ENCODE measurements at regions not wholly inside any gene's neighbourhood (a gene's known extent, or its start where the extent isn't known, plus 50 kb on each side); places are given as distances from the start of the nearest gene placed in this dataset.

DNA sequence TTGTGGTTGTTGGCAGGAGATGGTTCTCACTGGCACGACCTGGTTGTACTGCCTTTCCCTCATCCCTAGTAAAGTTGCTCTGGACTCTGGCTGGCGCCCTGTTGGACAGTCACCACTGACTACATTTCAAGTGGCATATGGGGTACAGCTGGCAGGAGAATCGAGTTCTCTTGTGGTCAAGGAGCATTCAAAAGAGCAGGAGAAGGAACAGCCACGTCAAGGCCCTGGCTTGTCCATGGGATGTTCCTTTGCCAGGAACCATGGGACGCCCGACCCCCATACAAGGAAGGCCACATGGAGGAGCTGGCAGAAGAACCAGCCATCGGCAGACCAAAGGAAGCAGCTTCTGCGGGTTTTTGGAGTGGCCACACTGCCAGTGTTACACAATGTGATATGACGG is 87.0 kb upstream of the SLC25A13 start:
- no peak for TF ChIP-seq TAF1 (IDR thresholded peaks at IDR 0.05; ENCODE audit: low read depth, low read length)
- TF ChIP-seq PAX5 (IDR thresholded peaks at IDR 0.05; ENCODE audit: insufficient read depth, low read length, severe bottlenecking): no peak
- no peak for TF ChIP-seq POLR2AphosphoS5 (IDR thresholded peaks at IDR 0.05; ENCODE audit: low read depth, low read length)
- TF ChIP-seq POU2F2 (IDR thresholded peaks at IDR 0.05; ENCODE audit: low read depth, low read length): no peak
- TF ChIP-seq SPI1 (IDR thresholded peaks at IDR 0.05; ENCODE audit: low read depth, low read length): no peak
- TF ChIP-seq POLR2A (IDR thresholded peaks at IDR 0.05; ENCODE audit: low read depth, low read length): no peak
- no peak for FAIRE-seq
- DNase-seq (ENCODE audit: insufficient read length, low spot score): no peak

GRCh38 chr7:96407427-96407826 is 85.5 kb upstream of the SLC25A13 start:
- FAIRE-seq: no peak
- TF ChIP-seq TAF1 (IDR thresholded peaks at IDR 0.05; ENCODE audit: low read depth, low read length): no peak
- TF ChIP-seq SPI1 (IDR thresholded peaks at IDR 0.05; ENCODE audit: low read depth, low read length): no peak
- TF ChIP-seq PAX5 (IDR thresholded peaks at IDR 0.05; ENCODE audit: insufficient read depth, low read length, severe bottlenecking): no peak
- no peak for TF ChIP-seq POLR2A (IDR thresholded peaks at IDR 0.05; ENCODE audit: low read depth, low read length)
- no peak for TF ChIP-seq POU2F2 (IDR thresholded peaks at IDR 0.05; ENCODE audit: low read depth, low read length)
- TF ChIP-seq POLR2AphosphoS5 (IDR thresholded peaks at IDR 0.05; ENCODE audit: low read depth, low read length): no peak
- DNase-seq (ENCODE audit: insufficient read length, low spot score): no peak

DNA sequence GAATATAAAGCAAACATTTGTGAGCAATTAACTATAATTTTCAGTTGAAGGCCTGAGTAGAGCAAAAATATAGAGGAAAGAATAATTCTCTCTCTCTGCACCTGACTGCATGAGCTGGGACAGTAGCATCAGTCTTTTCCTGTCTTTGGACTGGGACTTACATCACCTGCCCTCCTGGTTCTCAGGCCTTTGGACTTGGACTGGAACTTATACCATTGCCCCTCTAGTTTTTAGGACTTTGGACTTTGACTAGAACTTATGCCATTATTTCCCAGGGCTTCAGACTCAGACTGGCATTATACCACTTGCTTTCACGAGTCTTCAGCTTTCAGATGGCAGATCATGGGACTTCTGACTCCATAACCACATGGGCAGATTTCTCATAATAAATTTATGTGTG is 81.0 kb upstream of the SLC25A13 start:
- TF ChIP-seq TAF1 (IDR thresholded peaks at IDR 0.05; ENCODE audit: low read depth, low read length): no peak
- TF ChIP-seq PAX5 (IDR thresholded peaks at IDR 0.05; ENCODE audit: insufficient read depth, low read length, severe bottlenecking): no peak
- no peak for FAIRE-seq
- no peak for DNase-seq (ENCODE audit: insufficient read length, low spot score)

DNA sequence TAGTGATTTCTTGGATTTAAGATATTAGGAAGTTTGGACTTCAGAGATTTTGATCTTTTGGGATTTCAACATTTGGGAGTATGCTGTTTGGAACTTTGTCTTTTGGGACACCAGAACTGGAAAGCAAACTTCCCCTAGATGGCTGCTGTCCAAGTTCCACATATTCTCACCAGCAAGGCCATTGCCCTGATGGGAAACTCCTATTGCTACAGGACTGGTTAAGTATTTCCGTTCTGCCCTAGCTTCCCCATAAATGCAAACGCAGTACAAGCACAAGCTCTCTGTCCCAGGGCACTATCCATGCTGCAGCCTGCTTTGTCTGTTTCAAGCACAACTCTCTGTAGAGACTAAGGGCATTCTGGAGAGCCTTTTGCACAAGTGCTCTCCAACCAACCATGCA is 79.3 kb upstream of the SLC25A13 start:
- DNase-seq (ENCODE audit: insufficient read length, low spot score) (no peak), FAIRE-seq (no peak)
- TF ChIP-seq TAF1 (IDR thresholded peaks at IDR 0.05; ENCODE audit: low read depth, low read length) (no peak), PAX5 (IDR thresholded peaks at IDR 0.05; ENCODE audit: insufficient read depth, low read length, severe bottlenecking) (no peak), POLR2AphosphoS5 (IDR thresholded peaks at IDR 0.05; ENCODE audit: low read depth, low read length) (no peak), POU2F2 (IDR thresholded peaks at IDR 0.05; ENCODE audit: low read depth, low read length) (no peak), POLR2A (IDR thresholded peaks at IDR 0.05; ENCODE audit: low read depth, low read length) (no peak), SPI1 (IDR thresholded peaks at IDR 0.05; ENCODE audit: low read depth, low read length) (no peak)

DNA sequence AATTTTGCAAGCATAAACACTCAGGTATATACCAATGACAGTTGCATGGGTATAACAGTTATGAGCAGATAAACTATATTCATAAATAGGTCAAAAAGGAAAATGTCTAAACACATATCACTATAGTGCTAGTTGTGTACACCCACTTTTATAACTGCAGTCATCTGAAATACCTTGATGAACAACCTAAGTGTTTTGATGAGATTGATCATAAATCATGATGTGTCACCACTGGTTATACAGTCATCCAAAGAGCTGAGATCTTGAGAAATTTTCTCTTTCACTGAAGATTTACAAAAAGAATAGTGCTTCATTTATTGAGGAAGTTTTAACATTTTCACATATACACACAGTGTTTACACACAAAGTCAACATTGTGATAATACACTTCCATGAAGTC is 78.6 kb upstream of the SLC25A13 start:
- FAIRE-seq (no peak), DNase-seq (ENCODE audit: insufficient read length, low spot score) (no peak)
- TF ChIP-seq POU2F2 (IDR thresholded peaks at IDR 0.05; ENCODE audit: low read depth, low read length) (no peak), SPI1 (IDR thresholded peaks at IDR 0.05; ENCODE audit: low read depth, low read length) (no peak)

DNA sequence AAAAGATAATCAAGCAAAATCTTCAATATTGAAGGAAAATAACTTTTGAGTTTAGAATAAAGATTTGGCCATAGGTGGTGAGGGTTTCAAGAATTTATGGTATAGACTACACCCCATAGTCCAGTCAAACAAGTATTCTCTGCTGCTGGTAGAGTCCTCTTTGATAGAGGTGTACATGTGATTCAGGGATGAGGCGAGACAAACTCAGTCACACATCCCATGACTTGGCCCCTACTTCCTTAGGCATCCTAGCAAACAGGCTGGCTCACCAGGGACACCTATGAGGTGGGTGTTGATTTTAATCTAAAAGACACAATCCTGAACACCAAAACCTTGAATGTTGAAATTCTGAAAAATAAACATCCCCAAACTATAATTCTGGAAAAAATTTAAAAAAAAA is 78.1 kb upstream of the SLC25A13 start:
- FAIRE-seq (no peak), DNase-seq (ENCODE audit: insufficient read length, low spot score) (no peak)
- no peak for TF ChIP-seq POLR2A (IDR thresholded peaks at IDR 0.05; ENCODE audit: low read depth, low read length)
- no peak for TF ChIP-seq PAX5 (IDR thresholded peaks at IDR 0.05; ENCODE audit: insufficient read depth, low read length, severe bottlenecking)
- no peak for TF ChIP-seq SPI1 (IDR thresholded peaks at IDR 0.05; ENCODE audit: low read depth, low read length)
- TF ChIP-seq TAF1 (IDR thresholded peaks at IDR 0.05; ENCODE audit: low read depth, low read length): no peak
- TF ChIP-seq POLR2AphosphoS5 (IDR thresholded peaks at IDR 0.05; ENCODE audit: low read depth, low read length): no peak
- no peak for TF ChIP-seq POU2F2 (IDR thresholded peaks at IDR 0.05; ENCODE audit: low read depth, low read length)

- TF ChIP-seq SPI1 (IDR thresholded peaks at IDR 0.05; ENCODE audit: low read depth, low read length): no peak
- TF ChIP-seq POLR2AphosphoS5 (IDR thresholded peaks at IDR 0.05; ENCODE audit: low read depth, low read length): no peak
- TF ChIP-seq POU2F2 (IDR thresholded peaks at IDR 0.05; ENCODE audit: low read depth, low read length): no peak
- TF ChIP-seq TAF1 (IDR thresholded peaks at IDR 0.05; ENCODE audit: low read depth, low read length): no peak
- no peak for TF ChIP-seq POLR2A (IDR thresholded peaks at IDR 0.05; ENCODE audit: low read depth, low read length)
- no peak for TF ChIP-seq PAX5 (IDR thresholded peaks at IDR 0.05; ENCODE audit: insufficient read depth, low read length, severe bottlenecking)
- DNase-seq (ENCODE audit: insufficient read length, low spot score): no peak
- no peak for FAIRE-seq
Measured at GRCh38 chr7:96397936-96398598, 76.2 kb upstream of the SLC25A13 start.

DNA sequence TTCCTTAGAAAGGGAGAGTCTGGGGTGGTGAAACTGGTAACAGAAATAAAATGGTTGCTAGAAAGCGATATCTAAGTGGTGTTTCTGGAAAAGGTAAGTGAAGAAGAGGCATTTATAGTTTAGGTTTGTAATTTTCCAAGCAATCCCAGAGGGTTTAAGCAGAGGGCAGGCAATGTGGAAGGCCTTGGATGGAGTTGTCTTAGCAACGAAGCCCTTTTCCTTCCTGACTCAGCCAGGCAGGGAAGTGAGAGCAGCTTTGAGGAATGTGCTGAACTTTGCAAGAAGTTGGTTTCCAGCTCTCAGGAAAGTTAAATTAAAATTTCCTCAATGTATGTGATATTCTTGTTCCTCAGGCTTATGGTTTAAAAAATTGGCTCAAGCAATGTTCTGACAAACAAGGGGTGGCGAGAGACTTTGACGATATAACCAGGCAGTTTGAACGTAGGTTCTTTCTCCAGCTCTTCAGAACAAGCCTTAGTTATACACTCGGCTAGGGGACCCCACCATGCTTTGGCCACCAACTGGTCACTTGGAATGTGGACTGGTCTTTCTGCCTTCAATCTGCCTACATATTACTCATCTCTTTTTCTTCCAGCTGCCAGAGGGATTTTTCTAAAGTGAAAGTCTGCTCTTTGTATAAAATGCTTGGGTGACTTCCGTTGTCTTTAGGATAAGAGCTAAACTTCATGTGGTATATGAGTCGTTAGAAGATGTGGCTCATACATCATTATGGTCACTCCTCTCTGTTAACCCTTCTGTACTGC is 66.9 kb upstream of the SLC25A13 start:
- TF ChIP-seq POLR2AphosphoS5 (IDR thresholded peaks at IDR 0.05; ENCODE audit: low read depth, low read length) (no peak), TAF1 (IDR thresholded peaks at IDR 0.05; ENCODE audit: low read depth, low read length) (no peak), POU2F2 (IDR thresholded peaks at IDR 0.05; ENCODE audit: low read depth, low read length) (no peak), SPI1 (IDR thresholded peaks at IDR 0.05; ENCODE audit: low read depth, low read length) (no peak), POLR2A (IDR thresholded peaks at IDR 0.05; ENCODE audit: low read depth, low read length) (no peak), PAX5 (IDR thresholded peaks at IDR 0.05; ENCODE audit: insufficient read depth, low read length, severe bottlenecking) (no peak)
- FAIRE-seq (no peak), DNase-seq (ENCODE audit: insufficient read length, low spot score) (no peak)

- no peak for FAIRE-seq
- DNase-seq (ENCODE audit: insufficient read length, low spot score): no peak
- TF ChIP-seq SPI1 (IDR thresholded peaks at IDR 0.05; ENCODE audit: low read depth, low read length) (no peak), TAF1 (IDR thresholded peaks at IDR 0.05; ENCODE audit: low read depth, low read length) (no peak), PAX5 (IDR thresholded peaks at IDR 0.05; ENCODE audit: insufficient read depth, low read length, severe bottlenecking) (no peak), POU2F2 (IDR thresholded peaks at IDR 0.05; ENCODE audit: low read depth, low read length) (no peak), POLR2AphosphoS5 (IDR thresholded peaks at IDR 0.05; ENCODE audit: low read depth, low read length) (no peak), POLR2A (IDR thresholded peaks at IDR 0.05; ENCODE audit: low read depth, low read length) (no peak)
Measured at GRCh38 chr7:96388166-96388565, 66.3 kb upstream of the SLC25A13 start.

GRCh38 chr7:96380111-96380512 is 58.2 kb upstream of the SLC25A13 start:
- DNase-seq (ENCODE audit: insufficient read length, low spot score) (no peak), FAIRE-seq (no peak)
- no peak for TF ChIP-seq POLR2AphosphoS5 (IDR thresholded peaks at IDR 0.05; ENCODE audit: low read depth, low read length)
- no peak for TF ChIP-seq PAX5 (IDR thresholded peaks at IDR 0.05; ENCODE audit: insufficient read depth, low read length, severe bottlenecking)

All from GM12891 (cell line).